GM19324 (cell line): ENCODE measurements at regions not wholly inside any gene's neighbourhood (a gene's known extent, or its start where the extent isn't known, plus 50 kb on each side); places are given as distances from the start of the nearest gene placed in this dataset.
"Not testable (repeated sequence)": the region's sequence is repeated elsewhere in the genome, so short reads cannot be mapped to it uniquely, and the experiment has no call there.

Experiments used
- ATAC-seq: cut with Tn5 transposase; IDR thresholded peaks from one replicate; pipeline ENCODE4 v1.9.1; 2021; ENCODE audit warnings: mild to moderate bottlenecking, moderate library complexity; ENCODE audit not compliant: unreplicated experiment, low FRiP score

DNA sequence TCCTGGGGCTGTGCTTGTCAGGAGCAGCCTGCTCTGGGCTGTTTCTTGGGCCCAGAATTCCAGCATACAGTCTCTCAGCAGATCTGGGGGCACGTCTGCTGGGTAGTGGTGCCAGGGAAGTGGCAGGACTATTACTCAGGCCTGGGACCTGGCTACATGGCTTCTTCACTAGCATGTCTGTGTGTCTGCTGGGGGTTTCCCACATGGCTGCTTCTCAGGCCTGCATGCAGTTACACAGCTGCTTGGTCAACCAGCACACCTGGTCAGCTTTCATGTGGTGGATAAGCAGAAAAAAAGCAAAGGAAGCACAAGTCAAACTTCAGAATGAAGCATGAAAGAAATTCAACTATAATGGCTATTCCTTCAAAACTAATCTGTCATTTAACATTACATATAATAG is 316.2 kb upstream of the NOX3 start:
- no peak for ATAC-seq

DNA sequence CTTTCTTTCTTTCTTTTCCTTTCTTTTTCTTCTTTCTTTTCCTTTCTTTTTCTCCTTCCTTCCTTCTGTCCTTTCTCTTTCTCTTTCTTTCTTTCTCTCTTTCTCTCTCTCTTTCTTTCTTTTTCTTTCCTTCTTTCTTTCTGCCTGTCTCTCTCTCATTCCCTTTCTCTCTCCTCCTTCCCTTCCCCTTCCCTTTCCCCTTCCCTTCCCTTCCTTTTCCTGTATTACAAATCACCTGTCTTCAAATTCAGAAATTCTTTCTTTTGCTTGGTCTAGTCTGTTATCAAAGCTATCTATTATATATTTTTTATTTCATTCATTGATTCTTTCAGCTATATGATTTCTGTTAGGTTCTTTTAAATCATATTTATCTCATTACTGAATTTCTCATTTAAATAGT is 315.2 kb upstream of the NOX3 start:
- ATAC-seq, result no peak

DNA sequence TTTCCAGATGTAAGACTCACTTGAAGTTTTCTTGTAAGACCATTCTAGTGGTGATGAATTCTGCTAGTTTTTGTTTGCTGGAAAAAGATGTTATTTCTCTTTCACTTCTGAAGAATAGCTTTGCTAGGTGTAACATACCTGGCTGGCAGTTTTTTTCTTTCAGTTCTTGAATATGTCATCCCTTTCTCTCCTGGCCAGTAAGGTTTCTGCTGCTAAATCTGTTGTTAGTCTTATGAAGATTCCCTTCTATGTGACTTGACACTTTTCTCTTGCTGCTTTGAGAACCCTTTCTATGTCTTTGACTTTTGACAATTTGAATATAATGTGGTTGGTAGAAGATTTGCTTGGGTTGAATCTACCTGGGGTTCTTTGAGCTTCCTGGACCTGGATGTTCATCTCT is 314.7 kb upstream of the NOX3 start:
- ATAC-seq, result no peak

DNA sequence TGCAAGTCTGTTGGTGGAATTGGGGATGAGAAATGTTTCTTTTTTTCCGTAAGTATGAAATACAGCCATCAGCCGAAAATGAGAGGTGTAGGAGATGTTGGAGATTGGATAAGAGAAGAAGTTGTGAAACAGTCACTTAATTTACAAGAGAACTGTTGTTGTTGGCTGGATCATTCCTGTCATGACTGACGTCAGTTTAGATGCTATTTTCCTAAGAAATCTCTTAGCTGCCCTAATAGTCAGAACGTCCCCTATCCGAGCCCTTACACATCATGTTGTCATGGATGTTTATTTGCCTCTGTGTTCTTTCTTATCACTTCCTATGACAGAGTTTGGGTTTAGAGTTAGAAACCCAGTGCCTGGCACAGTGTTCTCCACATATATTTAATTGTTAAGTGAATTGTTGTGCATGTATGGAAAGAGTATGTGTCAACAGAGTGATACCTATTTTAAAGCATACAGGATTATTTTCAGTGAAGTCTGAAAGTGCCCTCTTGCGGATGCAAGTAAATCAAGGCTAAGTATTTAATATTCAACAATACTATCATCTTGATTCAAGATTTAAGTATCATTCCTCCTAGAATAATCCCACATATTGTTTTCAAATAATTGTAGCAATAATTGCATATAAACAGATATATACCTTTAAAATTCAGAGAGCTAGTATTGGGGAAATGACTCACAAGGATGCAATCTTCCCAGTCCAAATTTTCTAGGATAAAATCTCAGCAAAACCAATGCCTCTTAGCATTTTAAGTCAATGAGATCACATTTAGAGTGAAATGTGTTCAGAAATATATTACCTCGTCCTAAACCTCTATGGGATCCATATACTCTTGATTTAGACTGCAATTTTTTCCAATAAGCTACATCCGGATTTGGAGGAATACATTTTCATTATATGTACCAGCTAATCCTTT is 309.9 kb upstream of the NOX3 start:
- no peak for ATAC-seq

DNA sequence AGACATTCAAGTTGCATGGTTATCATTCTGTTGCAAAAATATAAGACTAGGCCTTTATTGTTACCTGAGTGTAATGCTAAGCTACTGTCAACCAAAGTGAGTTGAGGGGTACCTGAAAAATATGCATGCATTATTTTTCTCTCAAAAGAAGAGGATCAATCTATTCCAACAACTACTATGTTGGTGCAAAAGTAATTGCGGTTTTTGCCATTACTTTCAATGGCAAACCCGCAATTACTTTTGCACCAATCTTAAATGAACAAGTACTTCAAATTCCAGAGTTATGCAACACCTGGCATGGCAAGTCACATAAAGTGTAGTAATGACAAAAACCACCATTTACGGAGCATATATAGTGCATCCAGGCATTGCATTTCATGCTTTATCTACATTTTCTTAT is 307.0 kb upstream of the NOX3 start:
- no peak for ATAC-seq

DNA sequence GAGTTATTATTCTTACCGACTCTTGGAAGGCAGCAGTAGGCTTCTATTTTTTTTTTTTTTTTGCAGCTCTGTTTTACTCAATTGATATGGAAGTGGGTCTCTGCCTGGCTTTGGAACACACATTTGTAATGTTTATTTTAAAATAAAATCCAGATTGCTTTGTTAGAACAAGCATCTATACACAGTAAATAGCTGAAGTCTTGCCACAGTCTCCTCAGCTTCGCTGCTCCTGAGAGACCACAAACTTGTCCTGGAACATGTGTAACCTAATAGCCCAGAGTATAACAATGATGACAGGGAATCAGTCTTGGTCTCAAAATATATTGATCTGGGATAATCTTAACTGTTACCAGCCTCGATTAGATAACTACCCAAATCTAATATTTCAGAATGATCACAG is 299.8 kb upstream of the NOX3 start:
- ATAC-seq, result no peak

DNA sequence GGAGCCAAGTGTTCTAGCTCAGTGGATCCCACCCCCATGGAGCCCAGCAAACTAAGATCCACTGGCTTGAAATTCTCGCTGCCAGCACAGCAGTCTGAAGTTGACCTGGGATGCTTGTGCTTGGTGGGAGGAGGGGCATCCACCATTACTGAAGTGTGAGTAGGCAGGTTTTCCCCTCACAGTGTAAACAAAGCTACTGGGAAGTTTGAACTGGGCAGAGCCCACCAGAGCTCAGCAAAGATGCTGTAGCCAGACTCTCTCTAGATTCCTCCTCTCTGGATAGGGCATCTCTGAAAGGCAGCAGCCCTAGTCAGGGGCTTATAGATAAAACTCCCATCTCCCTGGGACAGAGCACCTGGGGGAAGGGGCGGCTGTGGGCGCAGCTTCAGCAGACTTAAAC is 293.1 kb upstream of the NOX3 start:
- ATAC-seq, result not testable (repeated sequence)

DNA sequence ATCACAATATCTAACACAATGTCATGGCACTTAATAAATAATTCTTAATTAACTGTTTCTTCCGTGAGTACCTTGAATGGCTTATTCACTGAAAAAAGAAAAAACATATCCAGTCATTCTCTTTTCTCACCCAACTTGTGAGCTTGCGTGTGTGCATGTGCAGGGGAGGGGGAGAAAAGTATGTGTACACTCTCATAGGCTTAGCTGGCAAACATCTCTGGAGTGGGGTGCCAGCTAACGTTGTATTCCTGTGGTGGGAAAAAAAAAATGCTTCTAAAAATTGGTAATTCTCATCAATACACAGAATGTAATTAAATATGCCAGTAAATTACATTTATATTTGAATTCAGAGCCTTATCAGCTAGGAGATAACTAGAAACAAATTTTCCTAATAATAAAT is 291.9 kb upstream of the NOX3 start:
- no peak for ATAC-seq

DNA sequence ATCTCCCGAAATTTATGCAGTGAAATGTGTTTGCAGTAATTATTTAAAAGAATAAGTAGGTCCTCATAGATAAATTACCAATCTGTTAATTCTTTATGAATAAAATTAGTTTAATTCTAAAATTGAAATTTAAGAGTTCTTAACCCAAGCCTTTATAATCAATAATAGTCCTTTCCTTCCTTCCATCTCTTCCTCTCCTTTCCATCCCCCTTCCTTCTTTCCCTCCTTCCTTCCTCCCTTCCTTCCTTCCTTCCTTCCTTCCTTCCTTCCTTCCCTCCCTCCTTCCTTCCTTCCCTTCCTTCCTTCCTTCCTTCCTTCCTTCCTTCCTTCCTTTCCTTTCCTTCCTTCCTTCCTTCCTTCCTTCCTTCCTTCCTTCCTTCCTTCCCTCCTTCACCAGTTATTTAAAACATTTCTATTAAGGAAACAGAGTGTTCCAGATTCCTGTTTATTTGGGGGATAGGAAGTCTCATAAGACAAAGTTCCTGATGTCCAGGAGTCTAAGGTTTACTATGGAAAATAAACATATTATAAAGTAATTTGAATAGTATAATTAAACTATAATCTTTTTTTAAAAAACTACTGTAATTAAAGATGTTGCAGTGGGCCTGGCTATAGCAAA is 285.3 kb upstream of the NOX3 start:
- no peak for ATAC-seq

DNA sequence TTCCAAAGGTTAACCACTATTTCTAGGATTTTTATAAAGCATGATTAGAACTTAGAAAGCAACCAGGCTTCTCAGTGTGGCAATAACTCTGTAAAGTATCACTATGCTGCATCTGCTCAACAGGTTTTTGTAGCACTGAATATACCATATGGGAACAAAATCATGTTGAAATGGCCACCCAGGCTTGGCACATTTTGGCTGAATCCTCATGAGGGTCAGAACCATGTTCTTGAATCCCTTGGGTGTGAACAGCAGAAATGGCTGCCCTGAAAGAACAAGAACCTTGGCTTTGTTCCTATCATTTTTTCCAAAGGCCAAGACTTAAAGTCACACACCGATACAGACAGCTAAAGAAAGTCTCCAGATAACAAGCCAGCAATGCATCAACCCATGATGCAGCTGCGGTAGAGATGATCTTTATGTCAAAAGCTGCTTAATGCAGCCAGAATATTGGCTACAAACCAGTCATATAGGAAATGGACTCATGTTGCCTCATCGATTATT is 283.0 kb upstream of the NOX3 start:
- ATAC-seq, result no peak

DNA sequence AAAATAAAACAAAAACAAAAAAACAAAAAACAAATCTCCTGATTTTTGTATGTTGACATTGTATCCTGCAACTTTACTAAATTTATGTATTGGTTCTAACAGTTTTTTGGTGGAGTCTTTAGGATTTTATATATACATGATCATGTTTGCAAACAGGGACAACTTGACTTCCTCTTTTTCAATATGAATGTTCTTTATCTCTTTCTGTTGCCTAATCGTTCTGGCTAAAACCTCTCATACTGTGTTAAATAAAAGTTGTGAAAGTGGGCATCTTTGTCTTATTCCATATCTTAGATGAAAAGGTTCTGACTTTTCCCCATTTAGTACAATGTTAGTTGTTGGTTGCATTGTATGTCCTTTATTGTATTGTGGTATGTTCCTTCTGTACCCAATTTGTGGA is 261.7 kb upstream of the NOX3 start:
- no peak for ATAC-seq

DNA sequence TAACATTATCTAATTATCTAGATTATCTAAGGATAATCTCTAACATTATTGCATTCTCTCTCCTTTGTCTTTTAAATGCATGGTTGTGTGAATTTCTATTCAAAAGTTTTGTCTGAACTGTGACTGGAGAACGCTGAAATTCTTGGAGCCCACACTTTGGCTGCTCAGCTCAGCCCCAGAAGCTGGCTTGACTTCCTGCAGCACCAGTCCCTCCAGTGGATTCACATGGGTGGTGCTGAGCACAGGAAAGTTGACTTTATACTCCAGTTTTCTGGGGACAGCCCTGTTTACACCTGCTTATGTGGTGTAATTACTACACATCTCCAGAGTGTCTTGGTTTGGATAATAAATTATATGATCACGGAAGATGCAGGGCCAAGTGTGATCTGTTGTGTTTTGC is 255.1 kb upstream of the NOX3 start:
- ATAC-seq, result no peak

DNA sequence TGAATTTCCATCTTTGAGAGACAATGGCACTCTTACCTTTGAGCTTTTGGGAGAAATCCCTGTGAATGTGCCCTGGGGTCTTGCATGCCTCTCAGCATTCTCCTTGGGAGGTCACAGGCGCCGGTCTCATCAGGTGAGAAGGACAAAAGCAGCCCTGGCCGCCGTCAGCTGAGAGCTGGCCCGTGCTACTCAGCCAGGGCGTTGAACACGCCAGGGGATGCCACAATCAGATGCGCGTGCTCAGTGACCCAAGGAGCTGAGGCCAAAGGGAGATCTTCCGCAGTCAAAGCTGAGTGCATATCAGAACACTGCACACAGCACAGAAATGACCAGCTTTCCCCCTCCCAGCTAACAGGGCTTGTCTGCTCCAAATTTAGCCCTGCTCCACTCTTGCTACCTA is 253.6 kb upstream of the NOX3 start:
- ATAC-seq, result no peak

DNA sequence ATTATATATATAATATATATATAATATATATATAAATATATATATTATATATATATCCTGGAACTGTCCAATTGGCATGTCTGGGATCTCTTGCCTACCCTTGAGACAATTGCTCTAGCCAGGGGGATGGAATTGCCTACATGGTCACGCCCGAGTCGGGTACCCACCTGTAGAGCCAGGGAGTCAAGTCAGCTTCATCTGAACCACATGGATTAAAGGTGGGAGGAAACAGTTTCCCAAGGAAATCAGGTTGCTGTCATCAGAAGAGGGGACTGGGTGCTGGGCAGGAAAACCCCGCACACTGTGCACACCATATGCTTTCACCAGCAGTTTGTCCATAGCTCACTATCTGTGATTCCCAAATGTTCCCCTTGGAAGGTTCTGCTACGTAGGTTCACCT is 252.5 kb upstream of the NOX3 start:
- ATAC-seq, result no peak

DNA sequence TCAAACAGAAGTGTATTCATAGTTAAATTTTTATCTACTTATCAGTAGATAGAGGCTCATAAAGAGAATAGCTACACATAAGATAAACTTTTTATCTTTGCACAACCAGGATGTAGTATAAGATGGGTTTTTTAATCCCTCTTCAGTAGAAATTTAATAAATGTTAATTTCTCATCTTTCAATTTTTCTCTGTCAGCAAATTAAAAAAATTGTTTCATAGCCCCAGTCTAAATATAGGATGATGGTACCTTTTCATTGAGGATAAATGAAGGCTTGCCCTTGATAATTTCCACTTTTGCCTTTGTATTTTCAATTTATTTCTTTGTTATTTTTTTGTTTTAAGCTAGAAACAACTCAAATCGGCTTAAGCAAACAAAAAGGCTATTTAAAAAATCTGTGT is 251.2 kb upstream of the NOX3 start:
- ATAC-seq, result no peak

DNA sequence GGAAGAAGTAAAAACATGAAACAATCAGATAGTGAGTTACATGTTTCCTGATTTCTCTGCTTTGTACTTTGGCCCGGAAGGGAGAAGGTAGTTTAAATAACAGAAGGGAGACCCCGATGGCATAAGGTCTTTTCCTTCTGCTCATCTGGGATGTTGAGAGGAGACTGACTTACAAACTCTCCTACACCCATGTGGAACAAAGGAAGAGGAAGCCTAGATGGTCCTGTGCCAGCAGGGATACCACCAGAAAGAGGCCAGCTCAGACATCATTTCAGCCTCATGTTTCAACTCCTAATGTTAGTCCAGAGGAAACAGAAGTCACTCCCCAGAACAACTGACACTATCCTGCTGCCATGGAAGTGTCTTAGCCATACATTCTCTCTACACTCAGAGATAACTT is 250.7 kb upstream of the NOX3 start:
- ATAC-seq, result no peak

DNA sequence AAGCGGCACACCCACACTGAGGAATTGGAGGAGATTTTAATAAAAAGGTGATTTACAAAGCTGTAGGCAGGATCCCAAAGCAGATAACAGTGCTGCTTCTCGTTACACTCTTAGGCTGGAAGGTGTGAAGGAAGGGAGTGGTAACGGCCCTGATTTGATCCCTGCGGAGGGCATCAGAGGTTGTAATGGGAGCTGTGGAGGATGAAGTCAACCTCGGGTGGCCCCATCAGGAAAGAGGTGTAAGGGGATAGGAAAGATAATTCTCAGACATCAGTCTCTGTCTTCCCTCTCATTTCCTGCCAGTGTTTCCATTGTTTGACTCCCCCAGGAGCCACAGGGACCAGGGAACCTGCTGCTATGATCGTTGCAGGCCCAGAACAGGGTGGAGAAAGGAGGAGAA is 245.7 kb upstream of the NOX3 start:
- no peak for ATAC-seq

DNA sequence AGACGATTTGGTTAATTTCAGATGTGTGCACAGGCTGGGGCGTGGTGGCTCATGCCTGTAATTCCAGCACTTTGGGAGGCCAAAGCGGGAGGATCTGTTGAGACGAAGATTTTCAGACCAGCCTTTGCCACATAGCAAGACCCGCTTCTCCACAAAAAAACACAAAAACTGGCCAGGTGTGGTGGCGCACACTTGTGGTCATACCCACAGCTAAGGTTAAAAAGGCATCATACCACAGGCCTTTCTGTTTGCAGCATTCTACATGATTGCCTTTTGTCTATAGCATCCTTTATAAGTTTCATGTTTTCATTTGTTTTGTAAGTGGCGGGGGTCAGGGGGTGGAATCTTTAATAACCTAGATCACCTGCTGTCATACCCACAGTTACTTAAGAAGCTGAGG is 239.9 kb upstream of the NOX3 start:
- ATAC-seq, result no peak

DNA sequence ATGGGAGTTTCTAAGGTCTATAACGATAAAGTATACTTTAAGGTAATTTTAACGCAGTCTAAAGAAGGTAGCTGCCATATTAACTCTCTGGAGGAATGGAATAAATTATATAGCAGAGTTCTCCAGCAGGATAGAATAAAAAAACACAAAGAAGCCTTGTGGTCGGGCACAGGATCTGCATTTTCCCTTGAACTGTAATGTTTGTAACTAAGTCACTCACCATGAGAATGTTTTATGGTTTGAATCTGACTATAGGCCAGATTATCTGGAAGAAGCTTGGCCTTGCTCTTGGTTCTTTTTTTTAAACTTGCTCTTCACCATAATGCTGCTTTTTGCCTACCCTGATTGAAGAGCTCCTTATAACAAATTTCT is 238.8 kb upstream of the NOX3 start:
- no peak for ATAC-seq

DNA sequence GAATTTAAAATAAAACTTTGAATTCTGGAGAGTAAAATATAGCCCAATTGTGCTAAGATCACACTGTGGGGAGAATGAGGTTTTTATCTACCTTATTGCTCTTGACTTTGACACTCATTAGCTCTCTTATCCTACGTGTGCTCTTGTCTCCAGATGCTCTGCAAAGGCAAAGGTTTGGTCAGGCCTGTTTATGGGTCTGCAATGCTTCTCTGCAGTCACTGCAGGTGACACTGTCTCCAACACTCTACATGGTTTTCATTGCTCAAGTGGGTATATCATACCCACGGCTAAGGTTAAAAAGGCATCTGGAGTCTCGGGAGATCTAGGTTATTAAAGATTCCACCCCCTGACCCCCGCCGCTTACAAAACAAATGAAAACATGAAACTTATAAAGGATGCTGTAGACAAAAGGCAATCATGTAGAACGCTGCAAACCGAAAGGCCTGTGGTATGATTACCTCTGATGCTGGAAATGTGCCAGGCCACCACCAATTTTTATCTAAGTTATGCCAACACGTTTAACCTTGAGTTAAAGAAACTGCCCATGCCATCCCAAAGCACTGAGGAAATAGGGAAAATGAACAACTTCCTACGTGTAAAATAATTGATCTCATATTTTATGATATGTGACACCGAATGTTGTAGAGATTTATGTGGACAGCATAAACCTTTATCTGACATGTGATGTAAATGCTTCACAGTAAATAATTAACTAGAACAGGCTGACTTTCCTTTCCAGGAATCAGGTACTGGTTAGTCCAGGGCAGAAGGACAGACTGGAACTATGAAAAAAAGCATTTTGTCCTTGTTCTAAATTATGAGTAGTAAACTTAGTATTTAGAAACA is 238.2 kb upstream of the NOX3 start:
- no peak for ATAC-seq

DNA sequence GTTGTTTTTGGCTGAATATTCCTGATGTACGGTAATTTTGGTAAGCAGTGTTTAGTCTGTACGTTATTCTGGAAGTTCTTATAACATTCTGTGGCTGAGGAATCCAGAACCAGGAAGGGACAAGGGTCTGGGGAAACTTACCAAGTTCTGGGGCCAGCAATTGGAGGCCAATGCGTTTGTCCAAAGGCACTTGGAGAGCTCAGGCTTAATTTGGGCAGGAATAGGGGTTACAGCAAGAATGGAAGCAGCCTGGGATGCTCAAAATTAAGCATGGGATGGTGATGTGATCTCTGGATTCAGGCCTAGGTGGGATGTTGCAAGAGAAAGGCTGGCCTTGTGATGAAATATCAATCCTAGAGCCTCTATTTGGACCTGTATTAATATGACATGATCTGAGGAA is 235.2 kb upstream of the NOX3 start:
- no peak for ATAC-seq
